Cerebellar cortex (tissue), 1 donor: ENCODE measurements at regions not wholly inside any gene's neighbourhood (a gene's known extent, or its start where the extent isn't known, plus 50 kb on each side); places are given as distances from the start of the nearest gene placed in this dataset.

Experiments
- DNase-seq: peaks from one replicate; pipeline ENCODE4 v3.0.0-alpha.2; 2015; ENCODE audit warnings: low spot score

DNA sequence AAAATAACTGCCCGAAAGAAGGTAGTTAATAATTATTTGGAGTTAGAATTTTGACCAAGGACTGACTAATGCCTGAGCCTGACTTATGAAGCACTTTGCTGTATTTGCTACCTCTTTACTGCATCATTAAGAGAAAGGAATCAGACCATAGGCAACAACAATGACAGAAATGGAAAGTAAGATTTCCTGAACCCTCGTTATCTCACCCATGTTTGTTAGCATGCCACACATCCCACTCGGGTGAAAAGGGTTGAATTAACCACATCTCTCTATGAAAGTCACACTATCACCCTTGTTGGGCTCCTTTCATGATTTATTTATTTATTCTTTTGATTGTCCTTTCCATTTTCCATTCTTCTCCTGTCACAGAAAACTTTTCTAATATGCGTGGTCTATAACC lies 59.6 kb downstream of the OLIG3 start:
- no peak for DNase-seq

GRCh38 chr6:137432054-137432611 lies 62.1 kb downstream of the OLIG3 start:
- no peak for DNase-seq

- DNase-seq = no peak
These were observed 63.2 kb downstream of the OLIG3 start for GRCh38 chr6:137430954-137431353.

DNA sequence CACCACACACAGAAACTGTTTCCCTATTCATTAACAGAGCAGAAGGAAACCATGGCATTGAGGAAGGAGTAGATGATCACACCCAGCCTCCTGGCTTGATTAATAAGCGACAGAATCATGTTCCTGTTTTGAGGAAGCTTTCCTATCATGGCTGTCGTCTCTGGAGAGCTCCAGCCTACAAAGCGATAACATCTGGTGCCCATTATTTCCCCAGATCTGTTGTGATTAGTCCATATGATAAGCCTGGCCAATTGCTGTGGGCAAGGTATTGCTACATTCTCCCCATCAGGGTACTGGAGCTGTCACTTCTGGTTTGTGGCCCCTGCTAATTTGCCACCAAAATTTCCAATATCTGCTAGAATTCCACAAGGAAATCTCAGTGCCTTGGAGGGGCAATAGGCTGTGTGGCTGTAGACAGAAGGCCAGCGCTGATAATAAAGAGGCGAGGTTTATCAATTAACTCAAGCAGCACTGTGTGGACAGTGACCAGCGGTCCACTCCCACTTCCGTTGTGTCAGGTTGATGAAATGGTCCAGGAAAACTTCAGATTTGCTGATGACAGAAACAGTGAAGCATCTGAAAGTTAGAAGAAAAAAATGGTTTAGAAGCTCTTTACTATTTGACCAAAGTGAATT lies 66.4 kb downstream of the OLIG3 start:
- no peak for DNase-seq

DNA sequence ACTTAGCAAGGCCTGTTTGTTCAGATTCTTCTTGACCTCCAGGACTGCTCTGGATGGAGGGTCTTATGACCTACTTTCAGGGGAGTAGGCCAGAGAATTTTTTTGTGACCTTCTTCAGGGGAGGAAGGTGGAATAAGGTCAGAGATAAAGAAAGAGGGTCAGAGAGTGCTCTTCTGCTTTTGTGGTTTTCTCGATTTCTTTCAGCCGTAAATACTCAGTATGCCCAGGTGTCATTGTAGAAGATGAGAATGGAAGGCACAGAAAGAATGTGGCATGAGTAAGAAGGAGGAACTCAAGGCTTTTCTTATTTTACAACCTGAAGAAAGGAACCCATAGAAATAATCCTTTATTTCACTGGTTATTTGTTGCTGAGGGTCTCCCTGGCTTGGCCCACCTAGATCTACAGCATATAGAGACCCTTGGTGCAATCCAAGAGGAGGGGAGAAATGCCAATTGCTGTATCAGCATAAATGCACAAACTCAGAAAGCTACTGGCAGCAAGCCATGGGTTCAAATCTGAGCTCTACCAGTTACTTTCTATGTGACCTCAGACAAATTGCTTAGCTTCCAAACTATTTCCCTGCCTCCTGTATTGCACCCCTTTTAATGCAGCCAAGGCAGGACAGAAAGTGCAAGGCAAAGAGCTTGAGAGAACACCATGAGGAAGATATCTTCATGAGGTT lies 68.0 kb downstream of the OLIG3 start:
- DNase-seq = no peak

DNA sequence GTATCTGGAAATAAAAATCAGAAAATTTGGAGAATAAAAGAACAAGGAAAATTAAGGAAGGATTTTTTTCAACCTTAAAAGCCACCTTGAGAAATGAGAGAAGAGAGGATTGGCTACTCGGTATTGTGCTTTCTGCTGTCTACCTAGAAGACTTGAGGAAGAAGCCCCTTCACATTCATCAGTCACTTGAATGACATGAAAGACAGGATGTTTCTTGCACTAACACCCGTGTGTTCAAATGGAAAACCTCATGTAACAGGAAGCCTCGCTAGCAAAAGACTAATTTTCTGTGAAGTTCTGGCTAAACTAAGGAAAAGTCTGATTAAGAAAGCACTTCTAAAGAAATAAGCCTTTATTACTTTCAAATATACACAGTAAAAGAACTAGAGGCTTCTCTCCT lies 69.9 kb downstream of the OLIG3 start:
- DNase-seq = no peak

GRCh38 chr6:137423451-137424168 lies 70.6 kb downstream of the OLIG3 start:
- DNase-seq = no peak

DNA sequence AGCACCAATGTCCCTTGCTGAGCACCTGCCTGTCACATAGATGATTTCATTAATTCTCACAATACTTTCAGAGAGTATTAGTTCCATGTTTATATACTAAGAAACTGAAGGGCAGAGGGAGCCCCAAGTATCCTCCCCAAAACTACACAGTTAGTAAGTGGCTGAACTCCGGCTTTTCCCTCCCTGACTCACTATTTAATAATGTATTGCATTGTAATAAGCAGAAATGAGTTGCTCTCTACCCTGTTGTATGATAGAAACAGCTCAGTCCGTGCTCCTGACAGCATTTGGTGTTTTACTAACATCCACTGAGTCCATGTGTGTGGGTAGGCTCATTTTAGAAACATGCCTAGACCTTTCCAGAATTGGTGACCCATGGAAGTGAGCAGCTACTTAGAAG lies 76.8 kb downstream of the OLIG3 start:
- DNase-seq = no peak

- no peak for DNase-seq
These were observed 77.7 kb downstream of the OLIG3 start for GRCh38 chr6:137416376-137417109.

- no peak for DNase-seq
These were observed 78.4 kb downstream of the OLIG3 start for GRCh38 chr6:137415834-137416190.

- DNase-seq = peak; percentile 33
These were observed 78.9 kb downstream of the OLIG3 start for GRCh38 chr6:137415127-137415833.

DNA sequence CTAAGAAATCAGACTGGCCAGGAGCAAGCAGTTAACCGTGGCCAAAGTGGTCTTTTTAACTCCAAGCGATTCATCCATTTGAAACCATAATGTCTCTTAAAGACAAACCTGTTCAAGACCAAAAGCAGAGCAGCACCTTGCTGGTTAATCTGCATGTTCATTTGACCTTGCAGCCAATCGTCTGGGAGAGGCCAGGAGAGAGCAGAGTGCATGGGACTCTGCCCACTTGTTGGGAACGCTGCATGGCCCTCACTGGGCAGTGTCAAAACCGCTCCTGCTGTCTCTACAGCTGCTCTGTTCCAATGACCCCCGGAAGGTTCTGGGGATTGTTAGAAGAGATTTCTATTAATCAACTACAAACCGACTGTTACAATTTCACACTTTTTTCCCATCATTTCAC lies 79.6 kb downstream of the OLIG3 start:
- no peak for DNase-seq

DNA sequence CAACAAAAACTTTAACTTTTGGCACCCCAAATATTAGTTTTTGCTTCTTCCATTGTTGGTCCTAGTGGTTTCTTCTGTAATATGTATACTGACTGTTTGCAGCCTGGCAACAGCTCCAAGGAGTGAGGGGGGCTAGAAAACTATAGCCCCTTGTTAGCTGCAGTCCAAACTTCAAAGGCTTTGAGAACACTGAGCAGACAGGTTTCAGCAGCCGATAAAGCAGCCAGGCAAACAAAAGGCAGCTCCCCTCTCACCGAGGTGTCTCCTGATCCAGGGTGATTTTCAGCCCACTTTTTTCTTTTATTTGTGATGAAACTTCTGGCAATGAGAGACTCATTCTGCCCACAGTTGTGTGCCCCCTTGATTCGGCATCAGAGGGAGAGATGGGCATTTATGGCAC lies 80.7 kb downstream of the OLIG3 start:
- no peak for DNase-seq

- no peak for DNase-seq
These were observed 81.6 kb downstream of the OLIG3 start for GRCh38 chr6:137412562-137412961.

- DNase-seq = no peak
These were observed 84.9 kb downstream of the OLIG3 start for GRCh38 chr6:137409266-137409777.

DNA sequence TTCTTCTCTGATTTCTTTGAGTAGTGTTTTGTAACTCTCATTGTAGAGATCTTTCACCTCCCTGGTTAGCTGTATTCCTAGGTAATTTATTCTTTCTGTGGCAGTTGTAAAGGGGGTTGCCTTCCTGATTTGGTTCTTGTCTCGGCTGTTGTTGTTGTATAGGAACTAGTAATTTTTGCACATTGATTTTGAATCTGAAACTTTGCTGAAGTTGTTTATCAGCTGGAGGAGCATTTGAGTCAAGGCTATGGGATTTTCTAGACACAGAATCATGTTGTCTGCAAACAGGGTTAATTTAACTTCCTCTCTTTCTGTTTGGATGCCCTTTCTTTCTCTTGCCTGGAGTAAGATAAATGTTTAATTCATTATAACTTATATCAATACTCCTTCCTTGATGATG lies 86.4 kb downstream of the OLIG3 start:
- DNase-seq = no peak

DNA sequence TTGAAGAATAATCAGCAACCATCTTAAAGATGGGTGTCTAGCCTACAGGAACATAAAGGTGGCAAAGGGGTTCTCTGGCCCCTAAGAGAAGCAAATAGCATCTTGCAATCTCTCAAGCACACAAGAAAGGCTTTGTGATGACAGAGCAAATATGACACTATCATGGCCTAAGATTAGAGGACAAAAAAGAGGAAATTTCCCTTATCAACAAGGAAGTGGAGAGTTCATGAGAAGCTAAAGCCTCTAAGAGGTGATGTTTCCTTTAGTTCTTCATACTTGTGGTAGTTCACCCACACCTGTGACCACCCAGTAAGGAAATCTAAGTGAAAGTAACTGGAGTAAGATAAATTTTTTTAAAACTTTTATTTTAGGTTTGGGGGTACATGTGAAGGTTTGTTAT lies 88.4 kb downstream of the OLIG3 start:
- no peak for DNase-seq

DNA sequence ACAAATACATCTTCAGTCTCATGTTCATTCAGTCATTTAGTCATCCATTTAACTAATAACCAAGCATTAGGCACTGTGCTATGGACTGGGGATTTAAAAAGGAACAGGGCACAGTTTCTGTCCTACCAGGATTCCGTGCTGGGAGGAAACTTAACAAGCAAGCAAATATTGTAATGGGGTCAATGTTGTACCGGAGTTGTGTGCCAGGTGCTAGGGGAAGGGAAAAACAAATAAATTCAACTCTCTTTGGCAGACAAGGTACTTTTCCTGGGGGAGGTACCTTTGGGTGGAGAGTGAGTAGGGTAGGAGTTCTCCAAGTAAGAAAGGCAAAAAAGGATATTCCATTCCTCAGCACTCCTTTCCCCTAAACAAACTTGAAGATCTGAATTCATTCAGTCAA lies 90.3 kb downstream of the OLIG3 start:
- no peak for DNase-seq

- DNase-seq = no peak
These were observed 90.8 kb downstream of the OLIG3 start for GRCh38 chr6:137403443-137403842.

DNA sequence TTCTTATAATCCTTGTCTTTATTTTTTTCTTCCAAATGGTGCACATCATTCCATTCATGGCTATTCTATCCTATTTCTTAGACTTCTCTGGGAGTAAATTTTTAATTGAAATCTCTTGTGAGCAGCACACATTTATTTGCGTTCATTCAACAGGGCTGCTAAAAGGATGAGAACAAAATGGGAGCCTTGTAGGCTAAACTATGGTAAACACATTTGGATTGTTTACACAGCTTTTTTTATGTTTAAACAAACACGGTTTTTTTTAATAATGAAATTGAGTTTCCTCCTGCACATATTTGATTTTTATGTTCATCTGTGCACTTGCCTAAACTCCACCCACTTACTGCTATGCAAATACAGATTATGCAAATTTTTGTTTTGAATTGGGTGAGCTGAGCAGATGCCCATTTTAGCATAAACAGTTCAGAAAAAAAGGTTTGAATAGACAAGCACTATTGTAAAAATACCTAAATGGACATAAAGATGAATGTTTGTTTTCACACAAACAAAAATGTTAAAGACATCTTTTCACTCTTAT lies 92.0 kb downstream of the OLIG3 start:
- DNase-seq = no peak

- no peak for DNase-seq
These were observed 93.1 kb downstream of the OLIG3 start for GRCh38 chr6:137401088-137401487.
